ENCODE measurements at regions not wholly inside any gene's neighbourhood (a gene's known extent, or its start where the extent isn't known, plus 50 kb on each side); places are given as distances from the start of the nearest gene placed in this dataset.

DNA sequence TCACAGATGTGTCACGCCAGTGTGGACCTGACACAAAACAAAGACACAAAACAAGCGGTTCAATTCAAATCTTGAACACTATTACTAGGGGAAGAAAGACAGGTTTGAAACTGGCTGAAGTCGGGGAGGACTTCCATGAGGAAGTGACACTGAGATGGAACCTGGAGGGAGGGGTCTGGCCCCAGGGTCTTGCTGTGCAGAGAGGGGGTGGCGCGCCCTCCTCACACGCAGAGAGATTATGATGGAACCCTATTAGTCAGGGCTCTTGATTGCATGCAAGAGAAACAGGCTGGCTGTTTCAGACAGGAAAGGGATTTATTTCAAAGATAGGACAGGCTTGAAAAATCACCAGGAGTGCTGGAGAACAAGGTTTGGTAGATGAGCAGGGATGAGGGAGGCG lies 363.6 kb upstream of the HS6ST1 start:
- Mint-ChIP-seq H3K36me3 (peaks cover 2% of the 10 kb centered on the region), H3K4me1 (peaks cover 13% of the 10 kb centered on the region), H3K4me3 (no peak overlapping the region), H3K27ac (peak overlapping the region; percentile 74), H3K9me3 (peaks cover 8% of the 10 kb centered on the region), H3K27me3 (ENCODE audit: insufficient read depth, low read depth) (peaks cover 13% of the 10 kb centered on the region)
- no peaks in the 10 kb centered on the region for H4K20me1 ChIP-seq (ENCODE audit: low read depth)
- no peaks in the 10 kb centered on the region for H3K36me3 ChIP-seq
- no peaks in the 10 kb centered on the region for H3K27me3 ChIP-seq
- H3K4me1 ChIP-seq: no peaks in the 10 kb centered on the region
- DNase-seq (ENCODE audit: low spot score): no peak
- H3K4me3 ChIP-seq: no peak overlapping the region
- H2AFZ ChIP-seq (replicated peaks): no peak overlapping the region
- H3K9ac ChIP-seq: no peak overlapping the region
- no peaks in the 10 kb centered on the region for H3K9me3 ChIP-seq (ENCODE audit: low read depth)
- no peaks in the 10 kb centered on the region for H3F3A ChIP-seq (ENCODE audit: low read depth)
- H3K4me2 ChIP-seq: no peak overlapping the region
- TF ChIP-seq, protein P1, sequence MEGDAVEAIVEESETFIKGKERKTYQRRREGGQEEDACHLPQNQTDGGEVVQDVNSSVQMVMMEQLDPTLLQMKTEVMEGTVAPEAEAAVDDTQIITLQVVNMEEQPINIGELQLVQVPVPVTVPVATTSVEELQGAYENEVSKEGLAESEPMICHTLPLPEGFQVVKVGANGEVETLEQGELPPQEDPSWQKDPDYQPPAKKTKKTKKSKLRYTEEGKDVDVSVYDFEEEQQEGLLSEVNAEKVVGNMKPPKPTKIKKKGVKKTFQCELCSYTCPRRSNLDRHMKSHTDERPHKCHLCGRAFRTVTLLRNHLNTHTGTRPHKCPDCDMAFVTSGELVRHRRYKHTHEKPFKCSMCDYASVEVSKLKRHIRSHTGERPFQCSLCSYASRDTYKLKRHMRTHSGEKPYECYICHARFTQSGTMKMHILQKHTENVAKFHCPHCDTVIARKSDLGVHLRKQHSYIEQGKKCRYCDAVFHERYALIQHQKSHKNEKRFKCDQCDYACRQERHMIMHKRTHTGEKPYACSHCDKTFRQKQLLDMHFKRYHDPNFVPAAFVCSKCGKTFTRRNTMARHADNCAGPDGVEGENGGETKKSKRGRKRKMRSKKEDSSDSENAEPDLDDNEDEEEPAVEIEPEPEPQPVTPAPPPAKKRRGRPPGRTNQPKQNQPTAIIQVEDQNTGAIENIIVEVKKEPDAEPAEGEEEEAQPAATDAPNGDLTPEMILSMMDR (IDR thresholded peaks at IDR 0.05): no peak
- TF ChIP-seq EZH2phosphoT487 (IDR thresholded peaks at IDR 0.05): no peak
- TF ChIP-seq EZH2 (IDR thresholded peaks at IDR 0.05): no peak
- no peaks in the 10 kb centered on the region for H3K79me2 ChIP-seq (ENCODE audit: low read depth)
- no peak overlapping the region for H3K27ac ChIP-seq

DNA sequence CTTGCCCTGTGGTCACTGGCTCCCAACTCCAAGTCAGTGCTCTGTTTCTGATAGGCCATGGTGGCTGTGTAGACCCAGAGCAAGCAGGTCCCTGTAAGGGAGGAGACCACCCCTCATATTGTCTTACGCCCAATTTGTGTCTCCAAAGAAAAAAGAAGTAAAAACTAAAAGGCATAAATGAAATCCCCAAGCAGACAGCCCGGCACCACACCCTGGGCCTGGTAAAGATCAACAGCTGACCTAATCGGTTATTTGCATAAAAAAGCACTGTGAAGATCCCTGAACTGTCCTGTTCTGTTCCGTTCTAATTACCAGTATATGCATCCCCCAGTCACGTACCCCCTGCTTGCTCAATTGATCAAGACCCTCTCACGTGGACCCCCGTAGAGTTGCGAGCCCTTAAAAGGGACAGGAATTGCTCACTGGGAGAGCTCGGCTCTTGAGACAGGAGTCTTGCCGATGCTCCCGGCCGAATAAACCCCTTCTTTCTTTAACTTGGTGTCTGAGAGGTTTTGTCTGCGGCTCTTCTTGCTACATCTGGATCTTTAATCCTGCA lies 364.1 kb upstream of the HS6ST1 start:
- no peak overlapping the region for H3K27ac Mint-ChIP-seq
- H3K4me3 Mint-ChIP-seq: no peak overlapping the region
- Histone ChIP-seq H3K36me3 (no peaks in the 10 kb centered on the region), H4K20me1 (ENCODE audit: low read depth) (no peaks in the 10 kb centered on the region), H3K9me3 (ENCODE audit: low read depth) (no peaks in the 10 kb centered on the region), H3K4me3 (no peak overlapping the region), H3F3A (ENCODE audit: low read depth) (no peaks in the 10 kb centered on the region), H3K27ac (no peak overlapping the region), H3K79me2 (ENCODE audit: low read depth) (no peaks in the 10 kb centered on the region), H3K9ac (no peak overlapping the region), H3K4me2 (no peak overlapping the region), H3K4me1 (no peaks in the 10 kb centered on the region), H3K27me3 (no peaks in the 10 kb centered on the region), H2AFZ (replicated peaks) (no peak overlapping the region)
- H3K9me3 Mint-ChIP-seq: peaks cover 8% of the 10 kb centered on the region
- DNase-seq (ENCODE audit: low spot score): no peak
- H3K4me1 Mint-ChIP-seq: peaks cover 13% of the 10 kb centered on the region
- H3K27me3 Mint-ChIP-seq (ENCODE audit: insufficient read depth, low read depth): peaks cover 13% of the 10 kb centered on the region
- peaks cover 2% of the 10 kb centered on the region for H3K36me3 Mint-ChIP-seq
- TF ChIP-seq, protein P1 (IDR thresholded peaks at IDR 0.05): no peak
- TF ChIP-seq EZH2phosphoT487 (IDR thresholded peaks at IDR 0.05) (no peak), EZH2 (IDR thresholded peaks at IDR 0.05) (no peak)

DNA sequence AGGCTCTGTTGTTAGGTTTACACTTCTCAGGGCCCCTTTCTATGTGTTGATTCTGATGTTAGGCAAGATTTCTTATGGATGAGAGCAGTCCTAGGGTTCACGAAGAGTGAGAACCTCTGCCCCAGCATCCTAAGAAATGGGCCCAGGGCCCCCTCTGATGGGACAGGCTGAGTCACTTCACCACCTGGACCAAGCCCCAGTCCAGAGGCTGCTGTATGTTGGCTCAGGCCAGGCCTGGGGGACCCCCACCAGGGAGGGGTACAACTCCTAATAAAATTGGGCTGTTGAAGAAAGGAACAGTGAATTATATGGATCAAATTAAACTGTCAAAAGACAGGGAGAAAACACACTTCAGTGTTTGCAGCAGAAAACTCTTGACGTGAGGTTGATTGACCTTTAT lies 365.9 kb upstream of the HS6ST1 start:
- H3K27me3 Mint-ChIP-seq (ENCODE audit: insufficient read depth, low read depth): peaks cover 14% of the 10 kb centered on the region
- no peak overlapping the region for H3K4me3 Mint-ChIP-seq
- Histone ChIP-seq H3K4me2 (no peak overlapping the region), H3K36me3 (no peaks in the 10 kb centered on the region), H3K27ac (no peak overlapping the region), H3K4me3 (no peak overlapping the region), H3F3A (ENCODE audit: low read depth) (no peaks in the 10 kb centered on the region), H3K9ac (no peak overlapping the region), H3K9me3 (ENCODE audit: low read depth) (no peaks in the 10 kb centered on the region), H3K4me1 (no peaks in the 10 kb centered on the region), H3K79me2 (ENCODE audit: low read depth) (no peaks in the 10 kb centered on the region), H4K20me1 (ENCODE audit: low read depth) (no peaks in the 10 kb centered on the region), H3K27me3 (no peaks in the 10 kb centered on the region), H2AFZ (replicated peaks) (no peak overlapping the region)
- peaks cover 13% of the 10 kb centered on the region for H3K4me1 Mint-ChIP-seq
- DNase-seq (ENCODE audit: low spot score): no peak
- H3K36me3 Mint-ChIP-seq: peaks cover 2% of the 10 kb centered on the region
- no peak overlapping the region for H3K27ac Mint-ChIP-seq
- no peak for TF ChIP-seq EZH2phosphoT487 (IDR thresholded peaks at IDR 0.05)
- peaks cover 11% of the 10 kb centered on the region for H3K9me3 Mint-ChIP-seq

DNA sequence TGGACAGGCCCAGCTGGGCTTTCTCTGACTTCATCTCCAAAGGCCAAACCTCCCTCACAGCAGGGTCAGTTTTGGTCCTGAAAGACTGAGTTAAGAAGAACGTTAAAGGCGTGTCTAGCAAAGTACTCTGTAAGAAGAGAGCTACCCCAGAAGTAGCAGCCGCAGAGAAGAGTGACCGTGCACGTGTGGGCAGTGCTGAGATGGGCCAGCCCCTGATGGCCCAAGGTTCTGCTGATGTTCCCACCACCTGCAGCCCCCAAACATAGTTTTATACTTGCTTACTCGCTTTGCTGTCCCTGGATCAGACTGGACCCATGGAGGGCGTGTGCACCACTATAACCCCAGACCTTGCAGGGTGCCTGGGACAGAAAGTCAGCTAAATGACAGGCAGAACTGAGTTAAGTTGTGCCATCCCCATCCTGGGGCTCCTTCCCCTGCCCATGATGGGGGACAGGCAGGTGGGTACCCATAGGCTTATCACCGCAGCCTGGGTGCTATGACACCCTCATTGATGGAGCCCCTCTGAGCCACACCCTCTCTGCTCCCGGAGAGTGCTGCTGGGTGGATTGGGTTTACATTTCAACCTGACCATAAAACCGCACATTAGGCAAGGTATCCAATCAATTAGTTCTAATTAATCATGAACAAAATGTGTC lies 367.3 kb upstream of the HS6ST1 start:
- no peak overlapping the region for H3K27ac ChIP-seq
- H3K9me3 ChIP-seq (ENCODE audit: low read depth): no peaks in the 10 kb centered on the region
- Mint-ChIP-seq H3K27ac (no peak overlapping the region), H3K36me3 (peaks cover 2% of the 10 kb centered on the region), H3K27me3 (ENCODE audit: insufficient read depth, low read depth) (peaks cover 16% of the 10 kb centered on the region), H3K4me3 (no peak overlapping the region), H3K9me3 (peaks cover 9% of the 10 kb centered on the region), H3K4me1 (peaks cover 15% of the 10 kb centered on the region)
- no peak overlapping the region for H2AFZ ChIP-seq (replicated peaks)
- H3K4me3 ChIP-seq: no peak overlapping the region
- H3K4me1 ChIP-seq: no peaks in the 10 kb centered on the region
- H3K4me2 ChIP-seq: no peak overlapping the region
- no peak overlapping the region for H3K9ac ChIP-seq
- H3K27me3 ChIP-seq: no peaks in the 10 kb centered on the region
- no peaks in the 10 kb centered on the region for H4K20me1 ChIP-seq (ENCODE audit: low read depth)
- H3F3A ChIP-seq (ENCODE audit: low read depth): no peaks in the 10 kb centered on the region
- TF ChIP-seq EZH2phosphoT487 (IDR thresholded peaks at IDR 0.05) (no peak), EZH2 (IDR thresholded peaks at IDR 0.05) (no peak)
- TF ChIP-seq, protein P1 (IDR thresholded peaks at IDR 0.05): no peak
- no peaks in the 10 kb centered on the region for H3K36me3 ChIP-seq
- no peaks in the 10 kb centered on the region for H3K79me2 ChIP-seq (ENCODE audit: low read depth)
- DNase-seq (ENCODE audit: low spot score): no peak

Data from neural progenitor cell (in vitro differentiated cells).